ENCODE measurements at regions not wholly inside any gene's neighbourhood (a gene's known extent, or its start where the extent isn't known, plus 50 kb on each side); places are given as distances from the start of the nearest gene placed in this dataset.

DNA sequence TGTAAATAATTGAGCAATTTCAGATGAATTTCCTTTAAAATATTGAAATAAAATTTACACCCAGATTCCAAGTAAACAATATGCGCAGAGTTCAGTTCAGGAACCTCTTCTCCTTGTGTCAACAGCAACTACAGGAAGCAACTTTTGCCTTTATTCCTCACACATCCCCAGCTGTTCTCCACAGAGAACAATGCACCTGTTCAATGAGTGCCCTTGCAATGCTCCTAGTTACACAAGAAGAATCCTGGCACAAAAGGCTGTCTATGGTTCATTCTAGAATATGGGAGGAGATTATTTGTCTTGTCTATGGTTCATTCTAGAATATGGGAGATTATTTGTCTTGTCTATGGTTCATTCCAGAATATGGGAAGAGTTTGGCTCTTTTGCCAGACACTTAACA lies 454.9 kb downstream of the BTBD3 start:
- no peak for TF ChIP-seq POLR2A (IDR thresholded peaks at IDR 0.05; ENCODE audit: low read depth, low read length)
- TF ChIP-seq POLR2AphosphoS5 (IDR thresholded peaks at IDR 0.05; ENCODE audit: low read depth, low read length): no peak

All from GM12891 (cell line).